ENCODE measurements at regions not wholly inside any gene's neighbourhood (a gene's known extent, or its start where the extent isn't known, plus 50 kb on each side); places are given as distances from the start of the nearest gene placed in this dataset.

DNA sequence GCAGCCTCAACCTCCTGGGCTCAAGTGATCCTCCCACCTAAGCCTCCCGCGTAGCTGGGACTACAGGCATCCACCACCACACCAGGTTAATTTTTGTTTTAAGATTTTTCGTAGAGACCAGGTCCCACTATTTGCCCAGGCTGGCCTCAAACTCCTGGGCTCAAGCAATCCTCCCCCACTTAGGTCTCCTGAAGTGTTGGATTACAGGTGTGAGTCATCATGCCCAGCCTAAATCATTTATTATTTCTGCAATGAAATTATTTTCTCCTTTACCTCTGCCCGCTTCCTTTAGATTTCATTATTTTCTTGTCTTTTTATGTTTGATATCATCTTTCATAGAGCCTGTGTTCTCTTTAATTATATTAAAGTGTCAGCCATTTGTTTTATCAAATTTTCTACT lies 165.2 kb upstream of the OTX2 start:
- TF ChIP-seq, protein P1, sequence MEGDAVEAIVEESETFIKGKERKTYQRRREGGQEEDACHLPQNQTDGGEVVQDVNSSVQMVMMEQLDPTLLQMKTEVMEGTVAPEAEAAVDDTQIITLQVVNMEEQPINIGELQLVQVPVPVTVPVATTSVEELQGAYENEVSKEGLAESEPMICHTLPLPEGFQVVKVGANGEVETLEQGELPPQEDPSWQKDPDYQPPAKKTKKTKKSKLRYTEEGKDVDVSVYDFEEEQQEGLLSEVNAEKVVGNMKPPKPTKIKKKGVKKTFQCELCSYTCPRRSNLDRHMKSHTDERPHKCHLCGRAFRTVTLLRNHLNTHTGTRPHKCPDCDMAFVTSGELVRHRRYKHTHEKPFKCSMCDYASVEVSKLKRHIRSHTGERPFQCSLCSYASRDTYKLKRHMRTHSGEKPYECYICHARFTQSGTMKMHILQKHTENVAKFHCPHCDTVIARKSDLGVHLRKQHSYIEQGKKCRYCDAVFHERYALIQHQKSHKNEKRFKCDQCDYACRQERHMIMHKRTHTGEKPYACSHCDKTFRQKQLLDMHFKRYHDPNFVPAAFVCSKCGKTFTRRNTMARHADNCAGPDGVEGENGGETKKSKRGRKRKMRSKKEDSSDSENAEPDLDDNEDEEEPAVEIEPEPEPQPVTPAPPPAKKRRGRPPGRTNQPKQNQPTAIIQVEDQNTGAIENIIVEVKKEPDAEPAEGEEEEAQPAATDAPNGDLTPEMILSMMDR (IDR thresholded peaks at IDR 0.05; ENCODE audit: poor library complexity) = no peak
- TF ChIP-seq EZH2 (IDR thresholded peaks at IDR 0.05; ENCODE audit: borderline replicate concordance) = no peak
- no peak for TF ChIP-seq EZH2phosphoT487 (IDR thresholded peaks at IDR 0.05; ENCODE audit: low read depth, severe bottlenecking, unreplicated experiment)

Measured in hepatocyte (in vitro differentiated cells).